ENCODE measurements at regions not wholly inside any gene's neighbourhood (a gene's known extent, or its start where the extent isn't known, plus 50 kb on each side); places are given as distances from the start of the nearest gene placed in this dataset.

GRCh38 chr9:104286799-104287198 is 192.7 kb downstream of the SMC2 start:
- no peak for TF ChIP-seq EZH2 (IDR thresholded peaks at IDR 0.05)
- TF ChIP-seq CTCF (IDR thresholded peaks at IDR 0.05), result no peak
- no peak for TF ChIP-seq EZH2phosphoT487 (IDR thresholded peaks at IDR 0.05)
- Mint-ChIP-seq H3K36me3 (no peaks in the 10 kb centered on the region), H3K27ac (no peak overlapping the region), H3K9me3 (no peaks in the 10 kb centered on the region), H3K4me3 (no peak overlapping the region), H3K4me1 (no peaks in the 10 kb centered on the region), H3K27me3 (ENCODE audit: insufficient read depth, low read depth) (peaks cover 2% of the 10 kb centered on the region)
- H3K36me3 ChIP-seq, result no peaks in the 10 kb centered on the region
- no peak overlapping the region for H3K4me2 ChIP-seq
- no peak overlapping the region for H3K4me3 ChIP-seq
- no peak overlapping the region for H3K9ac ChIP-seq
- H2AFZ ChIP-seq (replicated peaks), result no peak overlapping the region
- no peak overlapping the region for H3K27ac ChIP-seq
- H3F3A ChIP-seq (ENCODE audit: low read depth), result no peaks in the 10 kb centered on the region
- no peaks in the 10 kb centered on the region for H3K4me1 ChIP-seq
- H3K27me3 ChIP-seq, result no peaks in the 10 kb centered on the region
- H3K79me2 ChIP-seq (ENCODE audit: low read depth), result no peaks in the 10 kb centered on the region
- DNase-seq (ENCODE audit: low spot score), result no peak
- H4K20me1 ChIP-seq (ENCODE audit: low read depth), result no peaks in the 10 kb centered on the region
- no peaks in the 10 kb centered on the region for H3K9me3 ChIP-seq (ENCODE audit: low read depth)

GRCh38 chr9:104287253-104287878 is 193.3 kb downstream of the SMC2 start:
- TF ChIP-seq EZH2 (IDR thresholded peaks at IDR 0.05) (no peak), EZH2phosphoT487 (IDR thresholded peaks at IDR 0.05) (no peak), CTCF (IDR thresholded peaks at IDR 0.05) (no peak)

GRCh38 chr9:104293877-104294276 is 199.8 kb downstream of the SMC2 start:
- no peak for TF ChIP-seq EZH2 (IDR thresholded peaks at IDR 0.05)
- TF ChIP-seq CTCF (IDR thresholded peaks at IDR 0.05), result no peak
- TF ChIP-seq EZH2phosphoT487 (IDR thresholded peaks at IDR 0.05), result no peak
- Mint-ChIP-seq H3K9me3 (no peaks in the 10 kb centered on the region), H3K4me1 (no peaks in the 10 kb centered on the region), H3K36me3 (no peaks in the 10 kb centered on the region), H3K27me3 (ENCODE audit: insufficient read depth, low read depth) (peaks cover 3% of the 10 kb centered on the region), H3K27ac (no peak overlapping the region), H3K4me3 (no peak overlapping the region)
- H2AFZ ChIP-seq (replicated peaks), result no peak overlapping the region
- no peak overlapping the region for H3K9ac ChIP-seq
- H3K27ac ChIP-seq, result no peak overlapping the region
- no peak overlapping the region for H3K4me3 ChIP-seq
- H3F3A ChIP-seq (ENCODE audit: low read depth), result no peaks in the 10 kb centered on the region
- no peaks in the 10 kb centered on the region for H4K20me1 ChIP-seq (ENCODE audit: low read depth)
- no peak overlapping the region for H3K4me2 ChIP-seq
- no peaks in the 10 kb centered on the region for H3K79me2 ChIP-seq (ENCODE audit: low read depth)
- no peaks in the 10 kb centered on the region for H3K27me3 ChIP-seq
- no peaks in the 10 kb centered on the region for H3K4me1 ChIP-seq
- DNase-seq (ENCODE audit: low spot score), result no peak
- H3K36me3 ChIP-seq, result no peaks in the 10 kb centered on the region
- no peaks in the 10 kb centered on the region for H3K9me3 ChIP-seq (ENCODE audit: low read depth)

More at GRCh38 chr9:104287253-104287878, 193.3 kb downstream of the SMC2 start:
- DNase-seq (ENCODE audit: low spot score), result no peak
- Histone ChIP-seq H4K20me1 (ENCODE audit: low read depth) (no peaks in the 10 kb centered on the region), H3K27me3 (no peaks in the 10 kb centered on the region), H3K79me2 (ENCODE audit: low read depth) (no peaks in the 10 kb centered on the region), H2AFZ (replicated peaks) (no peak overlapping the region), H3K9me3 (ENCODE audit: low read depth) (no peaks in the 10 kb centered on the region), H3K9ac (no peak overlapping the region), H3K27ac (no peak overlapping the region), H3K4me1 (no peaks in the 10 kb centered on the region), H3F3A (ENCODE audit: low read depth) (no peaks in the 10 kb centered on the region), H3K4me3 (no peak overlapping the region), H3K4me2 (no peak overlapping the region), H3K36me3 (no peaks in the 10 kb centered on the region)
- Mint-ChIP-seq H3K9me3 (no peaks in the 10 kb centered on the region), H3K36me3 (no peaks in the 10 kb centered on the region), H3K4me3 (no peak overlapping the region), H3K27me3 (ENCODE audit: insufficient read depth, low read depth) (peaks cover 2% of the 10 kb centered on the region), H3K27ac (no peak overlapping the region), H3K4me1 (no peaks in the 10 kb centered on the region)
